CD14-positive monocyte (primary cell): ENCODE measurements at regions not wholly inside any gene's neighbourhood (a gene's known extent, or its start where the extent isn't known, plus 50 kb on each side); places are given as distances from the start of the nearest gene placed in this dataset.

Source experiments
- DNase-seq, 3 donors: peaks; one replicate each; pipeline ENCODE4 v3.0.0-alpha.2; 2011 to 2022
- H2AFZ ChIP-seq: 2 replicates; pipeline ENCODE4 v1.6.0; 2012; ENCODE audit warnings: mild to moderate bottlenecking, low read depth, low read length, inconsistent platforms; ENCODE audit not compliant: insufficient read depth, poor library complexity, severe bottlenecking
- H3K27ac ChIP-seq, 2 donors: 1 replicate in 1 of 2; 2 replicates in 1 of 2; pipeline ENCODE4 v1.5.1; 2012 to 2013; ENCODE audit warnings: low read length in 2 of 2, control low read depth in 1 of 2, inconsistent platforms in 1 of 2, low read depth in 1 of 2, mild to moderate bottlenecking in 1 of 2
- H3K27me3 ChIP-seq, 2 donors: one replicate each; pipeline versions ENCODE4 v1.6.0 to v1.6.1; 2011 to 2013; ENCODE audit warnings: low read length in 2 of 2; ENCODE audit not compliant: control insufficient read depth in 2 of 2, insufficient read depth in 2 of 2
- H3K36me3 ChIP-seq, 2 donors: replicated peaks in 1 of 2; 1 replicate in 1 of 2; 2 replicates in 1 of 2; pipeline versions ENCODE4 v1.5.1 to v1.6.1; 2012 to 2013; ENCODE audit warnings: low read length in 2 of 2, control low read depth in 1 of 2, inconsistent platforms in 1 of 2, mild to moderate bottlenecking in 1 of 2; ENCODE audit not compliant: insufficient read depth in 2 of 2, control insufficient read depth in 1 of 2
- H3K4me1 ChIP-seq, 2 donors: 1 replicate in 1 of 2; 2 replicates in 1 of 2; pipeline versions ENCODE4 v1.5.1 to v1.6.1; 2012 to 2013; ENCODE audit warnings: low read length in 2 of 2, control low read depth in 1 of 2, inconsistent platforms in 1 of 2, mild to moderate bottlenecking in 1 of 2, moderate library complexity in 1 of 2; ENCODE audit not compliant: insufficient read depth in 2 of 2, control insufficient read depth in 1 of 2
- H3K4me2 ChIP-seq: replicated peaks from 2 replicates; pipeline ENCODE3; 2012; ENCODE audit warnings: low read length, moderate library complexity, mild to moderate bottlenecking; ENCODE audit not compliant: poor library complexity, severe bottlenecking; ENCODE audit errors: extremely low read depth
- H3K4me3 ChIP-seq, 3 experiments: fragments of 200-600 bp in 1 of 3; sonication (generic) in 1 of 3; replicated peaks in 1 of 3; 1 replicate in 2 of 3; 2 replicates in 1 of 3; pipeline ENCODE4 v1.5.1; 2011 to 2013; ENCODE audit warnings: low read length in 3 of 3, mild to moderate bottlenecking in 3 of 3, control low read depth in 2 of 3, low read depth in 2 of 3, inconsistent platforms in 1 of 3, moderate library complexity in 1 of 3
- H3K79me2 ChIP-seq: 2 replicates; pipeline ENCODE4 v1.6.0; 2012; ENCODE audit warnings: mild to moderate bottlenecking, control low read depth, inconsistent platforms, low read length, moderate library complexity; ENCODE audit not compliant: insufficient read depth
- H3K9ac ChIP-seq: 2 replicates; pipeline ENCODE4 v1.6.0; 2017; ENCODE audit warnings: low read length, mild to moderate bottlenecking; ENCODE audit not compliant: insufficient read depth, poor library complexity, severe bottlenecking
- H3K9me3 ChIP-seq, 2 donors: replicated peaks in 1 of 2; 1 replicate in 1 of 2; 2 replicates in 1 of 2; pipeline versions ENCODE4 v1.5.1 to v1.6.1; 2012 to 2013; ENCODE audit warnings: low read length in 2 of 2, control low read depth in 1 of 2; ENCODE audit not compliant: control insufficient read depth in 1 of 2, insufficient read depth in 1 of 2
- H4K20me1 ChIP-seq: 2 replicates; pipeline ENCODE4 v1.6.0; 2012; ENCODE audit warnings: mild to moderate bottlenecking, low read length, control low read depth, moderate library complexity; ENCODE audit not compliant: insufficient read depth
- H3K27ac Mint-ChIP-seq, 7 donors: one replicate each; pipeline ENCODE4 v1.8.0; 2020; ENCODE audit warnings: mild to moderate bottlenecking in 7 of 7, mixed read lengths in 7 of 7, moderate library complexity in 6 of 7, inconsistent platforms in 2 of 7
- H3K27me3 Mint-ChIP-seq, 3 donors: one replicate each; pipeline ENCODE4 v1.8.0; 2021 to 2022; ENCODE audit warnings: low read depth in 3 of 3, mild to moderate bottlenecking in 3 of 3, mixed read lengths in 3 of 3, moderate library complexity in 3 of 3, inconsistent platforms in 1 of 3
- H3K36me3 Mint-ChIP-seq, 2 donors: one replicate each; pipeline ENCODE4 v1.8.0; 2020; ENCODE audit warnings: mixed read lengths in 2 of 2, inconsistent platforms in 1 of 2, mild to moderate bottlenecking in 1 of 2
- H3K4me1 Mint-ChIP-seq: one replicate; pipeline ENCODE4 v1.8.0; 2020; ENCODE audit warnings: mild to moderate bottlenecking, mixed read lengths
- H3K4me3 Mint-ChIP-seq, 2 donors: one replicate each; pipeline ENCODE4 v1.8.0; 2020; ENCODE audit warnings: mild to moderate bottlenecking in 2 of 2, mixed read lengths in 2 of 2, moderate library complexity in 1 of 2
- H3K9me3 Mint-ChIP-seq, 7 donors: one replicate each; pipeline ENCODE4 v1.8.0; 2020 to 2022; ENCODE audit warnings: mixed read lengths in 7 of 7, mild to moderate bottlenecking in 6 of 7, moderate library complexity in 6 of 7, inconsistent platforms in 2 of 7
- WGBS: methylation state at CpG from one replicate; pipeline ENCODE4 v1.1.5; 2013; ENCODE audit warnings: missing lambda C conversion rate; ENCODE audit not compliant: insufficient coverage; 5-methylcytosine and 5-hydroxymethylcytosine counted together
- intact Hi-C, 2 donors: fragments of 100-400 bp; cut with micrococcal nuclease; formaldehyde crosslinking; loops; one replicate each; pipeline versions ENCODE4 v1.15.0 to v1.15.1; 2023
- TF ChIP-seq, protein P1 (sequence below): fragments of 200-600 bp; IDR thresholded peaks from one replicate; pipeline ENCODE4 v1.8.0; 2022; ENCODE audit warnings: antibody characterized with exemption, mild to moderate bottlenecking

- Histone ChIP-seq H4K20me1 (no peaks in the 10 kb centered on the region), H3K4me2 (no peak overlapping the region), H3K79me2 (no peaks in the 10 kb centered on the region), H3K36me3 (no peaks in the 10 kb centered on the region), H3K9ac (no peak overlapping the region), H3K27me3 (no peaks in the 10 kb centered on the region), H3K9me3 (no peaks in the 10 kb centered on the region), H3K4me3 (no peak overlapping the region), H3K27ac (no peak overlapping the region), H3K4me1 (no peaks in the 10 kb centered on the region), H2AFZ (no peak overlapping the region)
- intact Hi-C loops = no loop called here
- H3K4me3 Mint-ChIP-seq = no peak overlapping the region
- no peaks in the 10 kb centered on the region for H3K36me3 Mint-ChIP-seq
- H3K9me3 Mint-ChIP-seq = peaks cover 0 to 2% (median 0%) of the 10 kb centered on the region in 7 donors
- H3K27ac Mint-ChIP-seq = no peak overlapping the region
- H3K27me3 Mint-ChIP-seq = peaks cover 0 to 11% (median 8%) of the 10 kb centered on the region in 3 donors
- DNase-seq = no peak
- WGBS = 100% methylated on average over 1 of the region's 3 CpGs
- TF ChIP-seq, protein P1, sequence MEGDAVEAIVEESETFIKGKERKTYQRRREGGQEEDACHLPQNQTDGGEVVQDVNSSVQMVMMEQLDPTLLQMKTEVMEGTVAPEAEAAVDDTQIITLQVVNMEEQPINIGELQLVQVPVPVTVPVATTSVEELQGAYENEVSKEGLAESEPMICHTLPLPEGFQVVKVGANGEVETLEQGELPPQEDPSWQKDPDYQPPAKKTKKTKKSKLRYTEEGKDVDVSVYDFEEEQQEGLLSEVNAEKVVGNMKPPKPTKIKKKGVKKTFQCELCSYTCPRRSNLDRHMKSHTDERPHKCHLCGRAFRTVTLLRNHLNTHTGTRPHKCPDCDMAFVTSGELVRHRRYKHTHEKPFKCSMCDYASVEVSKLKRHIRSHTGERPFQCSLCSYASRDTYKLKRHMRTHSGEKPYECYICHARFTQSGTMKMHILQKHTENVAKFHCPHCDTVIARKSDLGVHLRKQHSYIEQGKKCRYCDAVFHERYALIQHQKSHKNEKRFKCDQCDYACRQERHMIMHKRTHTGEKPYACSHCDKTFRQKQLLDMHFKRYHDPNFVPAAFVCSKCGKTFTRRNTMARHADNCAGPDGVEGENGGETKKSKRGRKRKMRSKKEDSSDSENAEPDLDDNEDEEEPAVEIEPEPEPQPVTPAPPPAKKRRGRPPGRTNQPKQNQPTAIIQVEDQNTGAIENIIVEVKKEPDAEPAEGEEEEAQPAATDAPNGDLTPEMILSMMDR = no peak
- no peaks in the 10 kb centered on the region for H3K4me1 Mint-ChIP-seq
These were observed 119.6 kb downstream of the MTX2 start for GRCh38 chr2:176388861-176389260.

DNA sequence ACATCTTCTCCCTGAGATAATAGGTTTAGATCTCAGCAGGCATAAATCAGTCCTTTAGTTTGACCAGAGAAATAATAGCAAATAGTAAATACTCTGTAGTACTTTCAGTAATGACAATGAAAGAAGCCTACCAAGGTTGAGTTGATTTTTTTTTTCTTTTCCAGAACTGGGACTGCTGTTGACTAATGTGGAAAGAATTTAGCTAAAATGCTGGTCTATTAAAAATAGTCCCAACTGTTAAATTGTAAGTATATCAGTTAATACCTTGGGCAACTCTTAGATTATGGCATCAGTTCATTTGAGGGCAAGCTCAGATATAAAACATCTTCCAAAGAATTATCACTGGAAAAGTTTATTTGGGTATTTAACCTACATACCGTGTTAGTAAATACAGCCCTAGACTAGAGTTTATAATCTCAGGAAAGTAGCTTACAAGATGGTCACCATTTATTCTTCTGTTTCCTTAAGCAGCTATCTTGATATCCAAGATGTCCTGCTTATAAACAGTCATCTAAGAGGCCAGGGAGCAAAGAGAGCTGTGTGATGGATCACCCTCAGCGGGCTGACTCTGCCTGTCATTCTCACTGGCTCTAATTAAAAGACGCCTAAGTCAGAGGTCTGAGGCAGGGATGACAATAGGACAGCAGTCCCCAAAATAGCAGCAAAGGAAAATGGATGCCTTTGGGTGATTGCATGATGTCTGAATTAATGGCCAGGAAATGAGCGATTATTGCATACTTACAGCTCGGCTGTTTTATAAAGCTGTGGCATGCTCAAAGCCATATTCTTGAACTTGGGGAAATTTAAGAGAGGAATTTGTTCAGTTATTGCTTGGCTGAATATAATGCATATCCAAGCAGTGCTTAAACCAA, 121.3 kb downstream of the MTX2 start:
- H3K9me3 Mint-ChIP-seq = peaks cover 0 to 3% (median 0%) of the 10 kb centered on the region in 7 donors
- H4K20me1 ChIP-seq = no peaks in the 10 kb centered on the region
- no peaks in the 10 kb centered on the region for H3K4me1 ChIP-seq
- no peaks in the 10 kb centered on the region for H3K27me3 ChIP-seq
- 67% methylated on average over 3 of the region's 5 CpGs for WGBS
- TF ChIP-seq, protein P1 = no peak
- no peaks in the 10 kb centered on the region for H3K36me3 Mint-ChIP-seq
- no peaks in the 10 kb centered on the region for H3K4me1 Mint-ChIP-seq
- no peak overlapping the region for H2AFZ ChIP-seq
- H3K9me3 ChIP-seq = no peaks in the 10 kb centered on the region
- no peak for DNase-seq
- no peaks in the 10 kb centered on the region for H3K36me3 ChIP-seq
- intact Hi-C loops = no loop called here
- H3K27me3 Mint-ChIP-seq = peaks cover 0 to 11% (median 8%) of the 10 kb centered on the region in 3 donors
- no peaks in the 10 kb centered on the region for H3K79me2 ChIP-seq
- no peak overlapping the region for H3K4me3 Mint-ChIP-seq
- no peak overlapping the region for H3K9ac ChIP-seq
- no peak overlapping the region for H3K27ac Mint-ChIP-seq
- no peak overlapping the region for H3K27ac ChIP-seq
- H3K4me2 ChIP-seq = no peak overlapping the region
- H3K4me3 ChIP-seq = no peak overlapping the region
